ENCODE measurements at regions not wholly inside any gene's neighbourhood (a gene's known extent, or its start where the extent isn't known, plus 50 kb on each side); places are given as distances from the start of the nearest gene placed in this dataset.

GRCh38 chr16:56125922-56126321 is 65.4 kb upstream of the GNAO1 start:
- no peak for TF ChIP-seq TCF7L2 (IDR thresholded peaks at IDR 0.05; ENCODE audit: borderline replicate concordance, low read depth, low read length)
- no peak for TF ChIP-seq ZNF335 (tag by site-specific recombination; conservative IDR thresholded peaks at IDR 0.05)
- no peak for TF ChIP-seq ZNF544 (tag by site-specific recombination; IDR thresholded peaks at IDR 0.05)
- TF ChIP-seq REST (tag by site-specific recombination; IDR thresholded peaks at IDR 0.05) = no peak
- TF ChIP-seq HOXD13 (CRISPR knock-in tag; IDR thresholded peaks at IDR 0.05; ENCODE audit: borderline replicate concordance) = no peak
- TF ChIP-seq CTCF (tag by site-specific recombination; IDR thresholded peaks at IDR 0.05) = no peak
- no peak for TF ChIP-seq ZNF501 (tag by site-specific recombination; IDR thresholded peaks at IDR 0.05)
- TF ChIP-seq ZBTB8A (tag by site-specific recombination; IDR thresholded peaks at IDR 0.05) = no peak
